GM21723 (cell line): ENCODE measurements at regions not wholly inside any gene's neighbourhood (a gene's known extent, or its start where the extent isn't known, plus 50 kb on each side); places are given as distances from the start of the nearest gene placed in this dataset.
"Not testable (repeated sequence)": the region's sequence is repeated elsewhere in the genome, so short reads cannot be mapped to it uniquely, and the experiment has no call there.

Experiments
- ATAC-seq: cut with Tn5 transposase; IDR thresholded peaks from one replicate; pipeline ENCODE4 v1.9.1; 2021; ENCODE audit warnings: mild to moderate bottlenecking, moderate library complexity; ENCODE audit not compliant: unreplicated experiment

GRCh38 chr4:111359602-111360001 is 736.7 kb upstream of the PITX2 start:
- no peak for ATAC-seq

GRCh38 chr4:111360906-111361305 is 738.0 kb upstream of the PITX2 start:
- no peak for ATAC-seq

GRCh38 chr4:111362941-111363361 is 740.1 kb upstream of the PITX2 start:
- no peak for ATAC-seq

GRCh38 chr4:111377880-111378279 is 755.0 kb upstream of the PITX2 start:
- not testable (repeated sequence) for ATAC-seq

- no peak for ATAC-seq
Observed at GRCh38 chr4:111388561-111388960, 756.7 kb upstream of the FAM241A start.

- ATAC-seq = no peak
Observed at GRCh38 chr4:111391829-111392228, 753.4 kb upstream of the FAM241A start.

- no peak for ATAC-seq
Observed at GRCh38 chr4:111393781-111394180, 751.5 kb upstream of the FAM241A start.

GRCh38 chr4:111398906-111399330 is 746.3 kb upstream of the FAM241A start:
- ATAC-seq = no peak

- ATAC-seq = no peak
Observed at GRCh38 chr4:111399623-111400022, 745.6 kb upstream of the FAM241A start.

GRCh38 chr4:111400741-111401140 is 744.5 kb upstream of the FAM241A start:
- ATAC-seq = no peak

- ATAC-seq = no peak
Observed at GRCh38 chr4:111404673-111405072, 740.6 kb upstream of the FAM241A start.

- no peak for ATAC-seq
Observed at GRCh38 chr4:111405989-111406388, 739.3 kb upstream of the FAM241A start.

GRCh38 chr4:111410571-111410970 is 734.7 kb upstream of the FAM241A start:
- no peak for ATAC-seq

GRCh38 chr4:111417521-111417920 is 727.7 kb upstream of the FAM241A start:
- ATAC-seq = no peak

GRCh38 chr4:111433441-111433840 is 711.8 kb upstream of the FAM241A start:
- ATAC-seq = no peak

GRCh38 chr4:111434586-111434985 is 710.7 kb upstream of the FAM241A start:
- no peak for ATAC-seq

GRCh38 chr4:111435986-111436744 is 709.1 kb upstream of the FAM241A start:
- ATAC-seq = no peak

- no peak for ATAC-seq
Observed at GRCh38 chr4:111441687-111442086, 703.6 kb upstream of the FAM241A start.

- ATAC-seq = not testable (repeated sequence)
Observed at GRCh38 chr4:111444836-111445235, 700.4 kb upstream of the FAM241A start.

- no peak for ATAC-seq
Observed at GRCh38 chr4:111449657-111450056, 695.6 kb upstream of the FAM241A start.

- no peak for ATAC-seq
Observed at GRCh38 chr4:111450867-111451266, 694.4 kb upstream of the FAM241A start.

GRCh38 chr4:111453216-111453615 is 692.0 kb upstream of the FAM241A start:
- no peak for ATAC-seq

GRCh38 chr4:111454961-111455360 is 690.3 kb upstream of the FAM241A start:
- no peak for ATAC-seq
